Trophoblast cell (in vitro differentiated cells and primary cell): ENCODE measurements at regions not wholly inside any gene's neighbourhood (a gene's known extent, or its start where the extent isn't known, plus 50 kb on each side); places are given as distances from the start of the nearest gene placed in this dataset.
A peak's percentile ranks its signal among the peaks of the same experiment; 100 is the strongest.

Experiments
- DNase-seq, 2 donors: peaks; one replicate each; pipeline ENCODE4 v3.0.0-alpha.2; 2016
- H2AFZ ChIP-seq: 2 replicates; pipeline ENCODE4 v1.6.1; 2013; ENCODE audit warnings: low read length, moderate library complexity, mild to moderate bottlenecking; ENCODE audit not compliant: insufficient read depth, poor library complexity
- H2AK5ac ChIP-seq: 2 replicates; pipeline ENCODE4 v1.6.1; 2013; ENCODE audit warnings: mild to moderate bottlenecking, low read length
- H2BK120ac ChIP-seq: 2 replicates; pipeline ENCODE4 v1.6.1; 2013; ENCODE audit warnings: low read length, mild to moderate bottlenecking, moderate library complexity; ENCODE audit not compliant: insufficient read depth, poor library complexity
- H2BK12ac ChIP-seq: 2 replicates; pipeline ENCODE4 v1.6.1; 2013; ENCODE audit warnings: mild to moderate bottlenecking, low read length, moderate library complexity
- H2BK5ac ChIP-seq: 2 replicates; pipeline ENCODE4 v1.6.1; 2013; ENCODE audit warnings: low read length, low read depth, moderate library complexity, mild to moderate bottlenecking; ENCODE audit not compliant: poor library complexity
- H3K14ac ChIP-seq: 2 replicates; pipeline ENCODE4 v1.6.1; 2013; ENCODE audit warnings: mild to moderate bottlenecking, low read length
- H3K18ac ChIP-seq: 2 replicates; pipeline ENCODE4 v1.6.1; 2013; ENCODE audit warnings: mild to moderate bottlenecking, low read length
- H3K23ac ChIP-seq: 2 replicates; pipeline ENCODE4 v1.6.1; 2013; ENCODE audit warnings: low read length
- H3K27ac ChIP-seq: 2 replicates; pipeline ENCODE4 v1.5.1; 2013; ENCODE audit warnings: low read depth, mild to moderate bottlenecking, inconsistent platforms, low read length, moderate library complexity
- H3K27me3 ChIP-seq: 2 replicates; pipeline ENCODE4 v1.6.1; 2013; ENCODE audit warnings: inconsistent platforms, mild to moderate bottlenecking, low read length, moderate library complexity; ENCODE audit not compliant: insufficient read depth
- H3K36me3 ChIP-seq, 2 experiments: 1 replicate in 1 of 2; 2 replicates in 1 of 2; pipeline ENCODE4 v1.6.1; 2013; ENCODE audit warnings: low read length in 2 of 2, mild to moderate bottlenecking in 2 of 2, moderate library complexity in 1 of 2; ENCODE audit not compliant: insufficient read depth in 2 of 2, control insufficient read depth in 1 of 2
- H3K4ac ChIP-seq: 2 replicates; pipeline ENCODE4 v1.6.1; 2013; ENCODE audit warnings: low read depth, mild to moderate bottlenecking, low read length, moderate library complexity
- H3K4me1 ChIP-seq, 2 experiments: 1 replicate in 1 of 2; 2 replicates in 1 of 2; pipeline ENCODE4 v1.6.1; 2013; ENCODE audit warnings: low read length in 2 of 2, mild to moderate bottlenecking in 2 of 2, moderate library complexity in 1 of 2; ENCODE audit not compliant: insufficient read depth in 2 of 2, control insufficient read depth in 1 of 2
- H3K4me2 ChIP-seq: 2 replicates; pipeline ENCODE4 v1.6.1; 2013; ENCODE audit warnings: inconsistent platforms, mild to moderate bottlenecking, low read length, moderate library complexity
- H3K4me3 ChIP-seq: 2 replicates; pipeline ENCODE4 v1.5.1; 2013; ENCODE audit warnings: mild to moderate bottlenecking, low read depth, low read length, inconsistent platforms
- H3K79me1 ChIP-seq: one replicate; pipeline ENCODE4 v1.6.1; 2013; ENCODE audit warnings: low read length
- H3K79me2 ChIP-seq: 2 replicates; pipeline ENCODE4 v1.6.1; 2013; ENCODE audit warnings: low read length, mild to moderate bottlenecking; ENCODE audit not compliant: control insufficient read depth, insufficient read depth, poor library complexity
- H3K9ac ChIP-seq: 2 replicates; pipeline ENCODE4 v1.6.1; 2013; ENCODE audit warnings: mild to moderate bottlenecking, low read length
- H3K9me3 ChIP-seq: 2 replicates; pipeline ENCODE4 v1.6.1; 2013; ENCODE audit warnings: low read depth, mild to moderate bottlenecking, control low read depth, inconsistent platforms, low read length; ENCODE audit not compliant: insufficient read depth
- H4K12ac ChIP-seq: 2 replicates; pipeline ENCODE4 v1.6.1; 2013; ENCODE audit warnings: low read depth, mild to moderate bottlenecking, low read length, moderate library complexity
- H4K8ac ChIP-seq: 2 replicates; pipeline ENCODE4 v1.6.1; 2013; ENCODE audit warnings: low read depth, mild to moderate bottlenecking, low read length, moderate library complexity
- H4K91ac ChIP-seq: one replicate; pipeline ENCODE4 v1.6.1; 2013; ENCODE audit warnings: low read depth, mild to moderate bottlenecking, low read length, moderate library complexity
- WGBS: extraction: QIAGEN DNeasy Blood & Tissue Kit; methylation state at CpG from one replicate; pipeline ENCODE4 v1.1.7; 2013; ENCODE audit warnings: missing lambda C conversion rate; ENCODE audit not compliant: insufficient read length, insufficient coverage; ENCODE audit errors: extremely low coverage; 5-methylcytosine and 5-hydroxymethylcytosine counted together

- Histone ChIP-seq H3K27me3 (no peaks in the 10 kb centered on the region), H4K91ac (no peak overlapping the region), H3K9ac (no peak overlapping the region), H2AK5ac (no peak overlapping the region), H2BK12ac (no peak overlapping the region), H4K12ac (no peak overlapping the region), H3K14ac (no peak overlapping the region), H3K4me2 (no peak overlapping the region), H3K9me3 (no peaks in the 10 kb centered on the region), H3K79me1 (no peaks in the 10 kb centered on the region), H3K4me1 (no peaks in the 10 kb centered on the region), H2BK120ac (no peak overlapping the region), H3K79me2 (no peaks in the 10 kb centered on the region), H3K18ac (no peak overlapping the region), H3K23ac (no peak overlapping the region), H3K36me3 (no peaks in the 10 kb centered on the region), H2AFZ (no peak overlapping the region), H4K8ac (no peak overlapping the region), H2BK5ac (no peak overlapping the region), H3K4ac (no peak overlapping the region), H3K4me3 (no peak overlapping the region), H3K27ac (no peak overlapping the region)
- whole genome bisulfite sequencing: no CpG with 5 or more reads among the region's 5 CpGs
- peak; percentile 9 to 26 for DNase-seq
These were observed 379.1 kb downstream of the DMRT2 start for GRCh38 chr9:1429297-1429696.

GRCh38 chr9:1431461-1431860 lies 381.3 kb downstream of the DMRT2 start:
- Histone ChIP-seq H3K23ac (no peak overlapping the region), H3K14ac (no peak overlapping the region), H3K9ac (no peak overlapping the region), H2AK5ac (no peak overlapping the region), H2AFZ (no peak overlapping the region), H3K79me1 (no peaks in the 10 kb centered on the region), H3K27ac (no peak overlapping the region), H3K9me3 (no peaks in the 10 kb centered on the region), H2BK5ac (no peak overlapping the region), H2BK120ac (no peak overlapping the region), H4K91ac (no peak overlapping the region), H3K18ac (no peak overlapping the region), H3K4me2 (no peak overlapping the region), H4K8ac (no peak overlapping the region), H3K4ac (no peak overlapping the region), H3K27me3 (no peaks in the 10 kb centered on the region), H3K79me2 (no peaks in the 10 kb centered on the region), H3K4me3 (no peak overlapping the region), H3K4me1 (no peaks in the 10 kb centered on the region), H2BK12ac (no peak overlapping the region), H3K36me3 (no peaks in the 10 kb centered on the region), H4K12ac (no peak overlapping the region)
- DNase-seq: no peak
- no CpG with 5 or more reads among the region's 4 CpGs for WGBS

GRCh38 chr9:1434052-1434767 lies 384.1 kb downstream of the DMRT2 start:
- H4K12ac ChIP-seq: no peak overlapping the region
- no peak overlapping the region for H3K23ac ChIP-seq
- no peak overlapping the region for H2BK5ac ChIP-seq
- no peaks in the 10 kb centered on the region for H3K79me1 ChIP-seq
- H2AK5ac ChIP-seq: no peak overlapping the region
- no peak overlapping the region for H3K14ac ChIP-seq
- DNase-seq: peak in 1 of 2 donors; percentile 29
- H3K4me2 ChIP-seq: no peak overlapping the region
- H3K4ac ChIP-seq: no peak overlapping the region
- no peak overlapping the region for H4K8ac ChIP-seq
- H2BK120ac ChIP-seq: no peak overlapping the region
- WGBS: no CpG with 5 or more reads among the region's 7 CpGs
- H3K27me3 ChIP-seq: no peaks in the 10 kb centered on the region
- H3K27ac ChIP-seq: no peak overlapping the region
- H3K79me2 ChIP-seq: no peaks in the 10 kb centered on the region
- no peaks in the 10 kb centered on the region for H3K9me3 ChIP-seq
- no peak overlapping the region for H2AFZ ChIP-seq
- H2BK12ac ChIP-seq: no peak overlapping the region
- H3K4me1 ChIP-seq: no peaks in the 10 kb centered on the region
- no peak overlapping the region for H4K91ac ChIP-seq
- no peak overlapping the region for H3K18ac ChIP-seq
- H3K9ac ChIP-seq: no peak overlapping the region
- H3K4me3 ChIP-seq: no peak overlapping the region
- no peaks in the 10 kb centered on the region for H3K36me3 ChIP-seq

GRCh38 chr9:1434811-1435210 lies 384.7 kb downstream of the DMRT2 start:
- H3K79me1 ChIP-seq: no peaks in the 10 kb centered on the region
- no peak overlapping the region for H4K8ac ChIP-seq
- no peak overlapping the region for H3K27ac ChIP-seq
- H2AK5ac ChIP-seq: no peak overlapping the region
- H2BK120ac ChIP-seq: no peak overlapping the region
- no peak overlapping the region for H2AFZ ChIP-seq
- H4K12ac ChIP-seq: no peak overlapping the region
- H3K9me3 ChIP-seq: no peaks in the 10 kb centered on the region
- H3K4ac ChIP-seq: no peak overlapping the region
- no peak for DNase-seq
- no peak overlapping the region for H3K9ac ChIP-seq
- no peak overlapping the region for H3K4me3 ChIP-seq
- H3K79me2 ChIP-seq: no peaks in the 10 kb centered on the region
- no peak overlapping the region for H4K91ac ChIP-seq
- H2BK12ac ChIP-seq: no peak overlapping the region
- no peak overlapping the region for H3K23ac ChIP-seq
- H3K14ac ChIP-seq: no peak overlapping the region
- no peaks in the 10 kb centered on the region for H3K36me3 ChIP-seq
- H3K27me3 ChIP-seq: no peaks in the 10 kb centered on the region
- no peak overlapping the region for H3K4me2 ChIP-seq
- H2BK5ac ChIP-seq: no peak overlapping the region
- no peak overlapping the region for H3K18ac ChIP-seq
- WGBS: no CpG with 5 or more reads among the region's 2 CpGs
- no peaks in the 10 kb centered on the region for H3K4me1 ChIP-seq
